ENCODE measurements at regions not wholly inside any gene's neighbourhood (a gene's known extent, or its start where the extent isn't known, plus 50 kb on each side); places are given as distances from the start of the nearest gene placed in this dataset.

DNA sequence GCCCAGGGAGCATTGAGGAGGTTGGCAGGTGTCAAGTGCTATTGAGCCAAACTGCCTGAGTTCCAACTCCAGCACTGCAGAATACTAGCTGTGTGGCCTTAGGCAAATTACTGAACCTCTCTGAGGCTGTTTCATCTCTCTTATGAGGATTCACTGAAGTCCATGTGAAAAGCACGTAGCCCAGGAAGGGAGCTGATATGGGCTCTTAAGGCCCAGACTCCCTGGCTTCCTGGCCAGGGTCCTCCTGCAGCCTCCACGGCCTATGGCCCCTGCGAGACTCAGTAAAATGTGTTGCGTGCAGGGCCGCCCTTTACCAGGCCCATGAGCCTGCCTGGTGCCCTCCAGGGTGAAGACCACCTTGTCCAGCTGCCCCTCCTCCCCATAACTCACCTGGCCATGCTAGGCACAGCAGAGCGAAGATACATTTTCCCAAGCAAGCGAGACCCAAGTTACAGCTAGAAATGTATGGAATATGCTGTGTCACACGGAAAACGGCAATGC lies 133.7 kb upstream of the TNRC6C start:
- Histone ChIP-seq H3K56ac (replicated peaks; ENCODE audit: insufficient read length, low read depth, low read length) (no peak overlapping the region), H2BK12ac (ENCODE audit: low read depth, low read length) (peak overlapping the region; percentile 13; the same call in 1 of the 2 replicates), H2BK15ac (ENCODE audit: low read length) (peak overlapping the region; percentile 54; the same call in 1 of the 2 replicates), H4K5ac (ENCODE audit: insufficient read length, low read depth, low read length) (no peak overlapping the region), H3K14ac (ENCODE audit: insufficient read length) (no peak overlapping the region), H4K20me1 (replicated peaks in 1 of 2; ENCODE audit: control insufficient read depth in 1 of 2, insufficient read depth in 2 of 2, low read length in 2 of 2) (no peaks in the 10 kb centered on the region), H3K4me2 (ENCODE audit: insufficient read depth in 1 of 2, low read depth in 2 of 2, low read length in 2 of 2) (no peak overlapping the region), H3K79me2 (ENCODE audit: control insufficient read depth in 1 of 2, insufficient read depth in 2 of 2, low read length in 2 of 2) (no peaks in the 10 kb centered on the region), H4K8ac (ENCODE audit: extremely low read depth, insufficient read depth, low read length) (no peak overlapping the region), H3K27ac (ENCODE audit: low read depth, low read length) (no peak overlapping the region), H2BK120ac (replicated peaks; ENCODE audit: low read depth, low read length) (no peak overlapping the region), H3K27me3 (replicated peaks in 1 of 4; ENCODE audit: control insufficient read depth in 3 of 4, extremely low read depth in 1 of 4, insufficient read depth in 3 of 4, low read length in 3 of 4) (no peaks in the 10 kb centered on the region; a peak in 3 of 7 replicates), H3K4ac (replicated peaks; ENCODE audit: insufficient read length, low read depth, low read length) (peak overlapping the region; percentile 23), H3K18ac (ENCODE audit: extremely low read depth, low read length) (no peak overlapping the region), H3K23ac (ENCODE audit: insufficient read length) (no peak overlapping the region), H3K4me3 (ENCODE audit: extremely low read depth in 1 of 4, insufficient read depth in 2 of 4, low read depth in 3 of 4, low read length in 4 of 4) (no peak overlapping the region), H2AFZ (ENCODE audit: low read length) (no peak overlapping the region), H3K9ac (replicated peaks in 1 of 4; ENCODE audit: extremely low read depth in 1 of 4, low read depth in 3 of 4, low read length in 3 of 4) (no peak overlapping the region; a peak in 1 of 7 replicates), H3K36me3 (ENCODE audit: control insufficient read depth in 2 of 4, insufficient read depth in 4 of 4, low read length in 3 of 4) (no peaks in the 10 kb centered on the region), H3K4me1 (replicated peaks in 1 of 4; ENCODE audit: control insufficient read depth in 3 of 4, insufficient read depth in 4 of 4, low read length in 3 of 4) (peaks cover 0 to 28% (median 12%) of the 10 kb centered on the region in 4 experiments; a peak in 6 of 7 replicates), H4K91ac (replicated peaks; ENCODE audit: insufficient read length, low read length) (peak overlapping the region; percentile 1), H2BK20ac (ENCODE audit: low read length) (peak overlapping the region; percentile 16; the same call in 1 of the 2 replicates), H3K23me2 (ENCODE audit: low read depth, low read length) (no peaks in the 10 kb centered on the region; the same call in 1 of the 2 replicates), H3K9me3 (ENCODE audit: insufficient read depth in 2 of 2, low read depth in 1 of 2, low read length in 1 of 2) (no peaks in the 10 kb centered on the region), H3K79me1 (ENCODE audit: low read depth, low read length) (no peaks in the 10 kb centered on the region), H2AK5ac (ENCODE audit: low read depth, low read length) (peak overlapping the region; percentile 29; the same call in 1 of the 2 replicates), H2BK5ac (ENCODE audit: low read depth, low read length) (no peak overlapping the region)
- POLR2A ChIA-PET (ENCODE audit: partially characterized antibody) = interaction anchor here (1.2 to 1.4 kb wide), 2 partner anchors 38 to 53 kb away, joined by 3 read pairs; no protein-coding TSS in a partner anchor
- CTCF ChIA-PET (ENCODE audit: partially characterized antibody) = interaction anchor here (0.7 to 1.5 kb wide), 3 partner anchors 13 to 68 kb away, joined by 3 read pairs; no protein-coding TSS in a partner anchor
- WGBS, 2 experiments (ENCODE audit: extremely low coverage in 1 of 2, insufficient coverage in 1 of 2, insufficient read length in 1 of 2, insufficient replicate concordance in 2 of 2, low coverage in 1 of 2, low lambda C conversion rate in 2 of 2, missing lambda C conversion rate in 1 of 2) = 82% methylated on average over 9 of the region's 9 CpGs; no CpG with 5 or more reads in 1 of the 2 experiments
- no peak for FAIRE-seq
- no peak for TF ChIP-seq EGR1 (IDR thresholded peaks at IDR 0.05; ENCODE audit: borderline replicate concordance, low read depth, low read length)
- no peak for TF ChIP-seq SAP30 (IDR thresholded peaks at IDR 0.05; ENCODE audit: insufficient read depth, insufficient replicate concordance, low read length)
- TF ChIP-seq TEAD4 (IDR thresholded peaks at IDR 0.05; ENCODE audit: low read depth, low read length) = no peak
- TF ChIP-seq, protein P1, sequence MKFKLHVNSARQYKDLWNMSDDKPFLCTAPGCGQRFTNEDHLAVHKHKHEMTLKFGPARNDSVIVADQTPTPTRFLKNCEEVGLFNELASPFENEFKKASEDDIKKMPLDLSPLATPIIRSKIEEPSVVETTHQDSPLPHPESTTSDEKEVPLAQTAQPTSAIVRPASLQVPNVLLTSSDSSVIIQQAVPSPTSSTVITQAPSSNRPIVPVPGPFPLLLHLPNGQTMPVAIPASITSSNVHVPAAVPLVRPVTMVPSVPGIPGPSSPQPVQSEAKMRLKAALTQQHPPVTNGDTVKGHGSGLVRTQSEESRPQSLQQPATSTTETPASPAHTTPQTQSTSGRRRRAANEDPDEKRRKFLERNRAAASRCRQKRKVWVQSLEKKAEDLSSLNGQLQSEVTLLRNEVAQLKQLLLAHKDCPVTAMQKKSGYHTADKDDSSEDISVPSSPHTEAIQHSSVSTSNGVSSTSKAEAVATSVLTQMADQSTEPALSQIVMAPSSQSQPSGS (IDR thresholded peaks at IDR 0.05; ENCODE audit: low read length) = no peak
- no peak for TF ChIP-seq TCF12 (IDR thresholded peaks at IDR 0.05; ENCODE audit: low read depth, low read length)
- no peak for TF ChIP-seq HDAC2 (IDR thresholded peaks at IDR 0.05; ENCODE audit: borderline replicate concordance in 1 of 2, low read depth in 2 of 2, low read length in 2 of 2)
- TF ChIP-seq SP2 (IDR thresholded peaks at IDR 0.05; ENCODE audit: low read length) = no peak
- TF ChIP-seq, protein P2, sequence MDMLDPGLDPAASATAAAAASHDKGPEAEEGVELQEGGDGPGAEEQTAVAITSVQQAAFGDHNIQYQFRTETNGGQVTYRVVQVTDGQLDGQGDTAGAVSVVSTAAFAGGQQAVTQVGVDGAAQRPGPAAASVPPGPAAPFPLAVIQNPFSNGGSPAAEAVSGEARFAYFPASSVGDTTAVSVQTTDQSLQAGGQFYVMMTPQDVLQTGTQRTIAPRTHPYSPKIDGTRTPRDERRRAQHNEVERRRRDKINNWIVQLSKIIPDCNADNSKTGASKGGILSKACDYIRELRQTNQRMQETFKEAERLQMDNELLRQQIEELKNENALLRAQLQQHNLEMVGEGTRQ (IDR thresholded peaks at IDR 0.05; ENCODE audit: low read length) = no peak
- DNase-seq (ENCODE audit: low read depth in 1 of 2, low spot score in 2 of 2) = no peak
